Epithelial cell of esophagus (primary cell): ENCODE measurements at regions not wholly inside any gene's neighbourhood (a gene's known extent, or its start where the extent isn't known, plus 50 kb on each side); places are given as distances from the start of the nearest gene placed in this dataset.

Source experiments
- DNase-seq: peaks from one replicate; pipeline ENCODE4 v3.0.0; 2010; ENCODE audit warnings: low read depth
- H3K4me3 ChIP-seq: 2 replicates; pipeline ENCODE4 v1.5.1; 2011; ENCODE audit warnings: mild to moderate bottlenecking, low read length, control low read depth
- CTCF ChIP-seq: IDR thresholded peaks from 2 replicates; pipeline ENCODE4 v1.5.1; 2011; ENCODE audit warnings: low read depth, mild to moderate bottlenecking, low read length, control low read depth, inconsistent platforms; ENCODE audit not compliant: insufficient read depth; ENCODE audit errors: missing control alignments

GRCh38 chr11:116478669-116479668, 293.8 kb downstream of the BUD13 start:
- TF ChIP-seq CTCF = no peak
- DNase-seq = no peak

GRCh38 chr11:116478205-116478604, 294.6 kb downstream of the BUD13 start:
- H3K4me3 ChIP-seq = no peak overlapping the region
- no peak for TF ChIP-seq CTCF
- DNase-seq = no peak

More at GRCh38 chr11:116478669-116479668, 293.8 kb downstream of the BUD13 start:
- H3K4me3 ChIP-seq = no peak overlapping the region

DNA sequence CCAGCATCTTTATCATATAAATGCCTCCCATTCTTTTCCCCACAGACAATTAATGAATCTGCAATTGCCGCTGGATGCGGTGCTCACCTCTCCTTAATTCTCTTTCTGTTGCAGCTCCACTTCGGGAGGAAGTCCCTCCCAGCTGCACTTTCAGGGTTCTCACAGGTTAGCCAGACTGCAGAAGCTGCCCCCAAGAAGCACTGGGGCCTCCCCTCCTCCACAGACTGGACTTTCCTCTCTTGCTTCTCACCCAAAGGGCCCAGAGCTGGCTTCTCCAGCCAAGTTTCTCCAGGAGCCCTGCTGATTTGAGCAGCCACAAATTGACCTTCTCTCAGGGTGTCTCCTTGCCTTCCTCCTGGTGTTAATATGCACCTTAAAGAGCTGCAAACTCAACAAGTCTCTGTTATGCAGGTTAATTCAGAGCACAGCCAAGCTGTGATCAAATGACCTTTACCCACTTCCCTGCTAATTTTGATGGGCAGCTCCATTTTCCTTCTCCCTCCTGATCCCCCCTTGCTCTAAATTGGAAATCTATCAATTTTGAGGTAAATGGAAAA, 298.9 kb downstream of the BUD13 start:
- H3K4me3 ChIP-seq = no peak overlapping the region
- DNase-seq = no peak
- TF ChIP-seq CTCF = no peak

GRCh38 chr11:116473206-116473769, 299.5 kb downstream of the BUD13 start:
- no peak for DNase-seq

GRCh38 chr11:116472651-116473050, 300.1 kb downstream of the BUD13 start:
- no peak for TF ChIP-seq CTCF
- H3K4me3 ChIP-seq = no peak overlapping the region
- no peak for DNase-seq

More at GRCh38 chr11:116473206-116473769, 299.5 kb downstream of the BUD13 start:
- no peak overlapping the region for H3K4me3 ChIP-seq
- TF ChIP-seq CTCF = no peak

- H3K4me3 ChIP-seq = no peak overlapping the region
- peak; percentile 17 for DNase-seq
- no peak for TF ChIP-seq CTCF
Measured at GRCh38 chr11:116471608-116472256, 301.1 kb downstream of the BUD13 start.
